ENCODE measurements at regions not wholly inside any gene's neighbourhood (a gene's known extent, or its start where the extent isn't known, plus 50 kb on each side); places are given as distances from the start of the nearest gene placed in this dataset.

DNA sequence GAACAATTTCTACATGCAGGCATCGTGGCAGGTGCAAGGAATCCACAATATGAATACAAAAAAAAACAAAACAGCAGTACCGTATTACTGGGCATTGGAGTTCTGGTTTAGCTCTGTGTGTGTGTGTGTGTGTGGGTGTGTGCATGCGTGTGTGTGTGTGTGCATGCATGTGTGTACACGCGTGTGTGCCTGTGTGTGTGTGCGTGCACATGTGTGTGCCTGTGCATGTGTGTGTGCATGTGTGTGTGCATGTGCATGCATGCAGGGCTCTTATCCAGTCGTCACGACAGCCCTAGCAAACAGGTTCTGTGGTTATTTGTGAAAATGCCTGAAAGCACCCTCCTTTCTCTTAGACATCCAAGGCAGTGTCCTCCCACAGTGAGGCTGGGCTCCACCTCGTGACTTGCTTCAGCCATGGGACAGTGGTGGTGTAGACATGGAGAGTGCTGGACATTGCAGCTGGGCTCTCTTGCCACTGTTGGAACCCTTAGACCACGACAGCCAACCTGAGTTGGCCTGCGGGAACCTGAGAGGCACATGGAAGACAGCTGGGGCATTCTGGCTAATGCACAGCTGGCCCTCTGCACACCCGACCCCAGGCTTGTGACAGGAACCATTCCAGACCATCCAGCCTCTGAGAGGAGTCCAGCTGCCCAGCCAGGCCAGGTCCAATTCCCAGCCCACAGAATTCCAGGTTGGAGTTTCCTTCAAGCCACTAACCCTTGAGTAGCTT is 173.4 kb upstream of the SHH start:
- WGBS, result 81% methylated on average over 12 of the region's 12 CpGs
- ATAC-seq, result no peak
- DNase-seq, result no peak
- Histone ChIP-seq H3K4me1 (ENCODE audit: control insufficient read depth, insufficient read depth, low read length) (no peaks in the 10 kb centered on the region), H3K27ac (ENCODE audit: low read length) (no peak overlapping the region), H3K4me3 (ENCODE audit: low read length) (no peak overlapping the region), H3K9me3 (ENCODE audit: control insufficient read depth, low read length) (no peaks in the 10 kb centered on the region), H3K27me3 (ENCODE audit: control insufficient read depth, insufficient read depth) (no peaks in the 10 kb centered on the region)
- intact Hi-C loops (cut with DNase I), result no loop called here

DNA sequence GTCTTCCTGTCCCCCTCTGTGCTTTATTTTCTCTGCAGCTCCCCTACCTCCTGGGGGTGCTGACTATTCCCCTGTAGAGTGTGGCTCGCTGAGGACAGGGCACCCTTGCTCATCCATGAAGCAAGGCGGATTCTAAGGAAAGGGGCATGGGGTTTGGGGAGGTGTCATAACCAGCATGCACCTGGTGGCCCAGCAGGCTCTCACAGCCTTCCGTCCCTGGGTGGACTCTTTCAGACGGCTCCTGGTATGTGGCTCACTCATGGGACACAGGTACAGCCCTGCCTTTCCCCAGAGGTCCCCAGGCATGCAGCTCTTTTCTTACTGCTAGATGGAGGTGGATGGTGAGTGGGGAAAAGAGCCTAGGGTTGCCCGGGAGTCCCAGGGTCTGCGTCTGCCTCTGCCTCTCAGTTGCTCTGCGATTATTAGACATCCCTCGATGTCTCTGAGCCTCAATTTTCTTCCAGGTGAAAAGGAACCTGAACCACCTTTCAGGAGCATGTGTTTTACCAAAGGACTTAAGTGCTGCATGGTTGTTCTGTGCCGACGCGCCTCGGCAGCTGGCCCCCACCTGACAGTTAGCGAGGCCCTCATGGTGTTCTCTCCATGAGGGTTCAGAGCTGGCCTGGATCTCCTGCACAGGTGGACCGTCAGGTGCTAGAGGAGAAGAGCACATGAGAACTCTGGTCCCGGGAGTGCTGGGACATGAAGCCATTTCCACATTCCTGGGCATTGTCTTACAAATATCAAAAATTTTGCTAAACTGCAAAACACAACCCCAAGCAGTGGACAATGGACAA is 172.5 kb upstream of the SHH start:
- no peak for ATAC-seq
- H3K27me3 ChIP-seq (ENCODE audit: control insufficient read depth, insufficient read depth), result no peaks in the 10 kb centered on the region
- 83% methylated on average over 15 of the region's 15 CpGs for WGBS

DNA sequence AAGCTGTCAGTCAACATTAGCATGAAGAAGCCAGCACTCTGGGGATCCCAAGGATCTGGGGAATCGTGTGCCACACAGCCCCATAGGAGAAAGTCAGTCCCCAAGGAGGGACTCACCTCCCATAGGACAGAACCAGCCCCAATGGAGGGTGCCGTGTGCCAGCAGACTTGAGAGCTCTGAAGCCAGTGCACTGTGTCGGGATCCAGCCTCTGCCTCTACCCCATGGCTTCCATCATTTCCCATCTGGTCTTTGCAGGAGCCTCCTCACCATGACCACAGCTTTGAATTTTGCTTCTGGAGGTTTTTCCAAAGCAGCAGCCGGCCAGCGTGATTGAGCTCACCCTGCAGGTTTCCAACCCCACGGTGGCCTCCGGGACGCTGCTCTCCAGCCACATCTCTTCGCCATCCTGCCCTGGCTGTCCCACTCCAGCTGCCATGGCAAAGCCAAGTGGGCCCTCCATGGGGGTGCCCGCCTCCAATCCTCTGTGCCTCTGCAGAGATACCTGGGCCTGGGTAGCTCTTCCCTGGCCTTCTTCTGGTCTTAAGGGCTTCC is 171.8 kb upstream of the SHH start:
- DNase-seq, result no peak
- no peaks in the 10 kb centered on the region for H3K9me3 ChIP-seq (ENCODE audit: control insufficient read depth, low read length)
- H3K27ac ChIP-seq (ENCODE audit: low read length), result no peak overlapping the region
- WGBS, result 83% methylated on average over 10 of the region's 10 CpGs
- H3K4me1 ChIP-seq (ENCODE audit: control insufficient read depth, insufficient read depth, low read length), result no peaks in the 10 kb centered on the region
- no peaks in the 10 kb centered on the region for H3K27me3 ChIP-seq (ENCODE audit: control insufficient read depth, insufficient read depth)
- no peak for ATAC-seq
- no peak overlapping the region for H3K4me3 ChIP-seq (ENCODE audit: low read length)
- intact Hi-C loops (cut with DNase I), result no loop called here

More for the DNA sequence above, 172.5 kb upstream of the SHH start:
- intact Hi-C loops (cut with DNase I), result no loop called here
- DNase-seq, result no peak
- Histone ChIP-seq H3K4me1 (ENCODE audit: control insufficient read depth, insufficient read depth, low read length) (no peaks in the 10 kb centered on the region), H3K4me3 (ENCODE audit: low read length) (no peak overlapping the region), H3K9me3 (ENCODE audit: control insufficient read depth, low read length) (no peaks in the 10 kb centered on the region), H3K27ac (ENCODE audit: low read length) (no peak overlapping the region)

DNA sequence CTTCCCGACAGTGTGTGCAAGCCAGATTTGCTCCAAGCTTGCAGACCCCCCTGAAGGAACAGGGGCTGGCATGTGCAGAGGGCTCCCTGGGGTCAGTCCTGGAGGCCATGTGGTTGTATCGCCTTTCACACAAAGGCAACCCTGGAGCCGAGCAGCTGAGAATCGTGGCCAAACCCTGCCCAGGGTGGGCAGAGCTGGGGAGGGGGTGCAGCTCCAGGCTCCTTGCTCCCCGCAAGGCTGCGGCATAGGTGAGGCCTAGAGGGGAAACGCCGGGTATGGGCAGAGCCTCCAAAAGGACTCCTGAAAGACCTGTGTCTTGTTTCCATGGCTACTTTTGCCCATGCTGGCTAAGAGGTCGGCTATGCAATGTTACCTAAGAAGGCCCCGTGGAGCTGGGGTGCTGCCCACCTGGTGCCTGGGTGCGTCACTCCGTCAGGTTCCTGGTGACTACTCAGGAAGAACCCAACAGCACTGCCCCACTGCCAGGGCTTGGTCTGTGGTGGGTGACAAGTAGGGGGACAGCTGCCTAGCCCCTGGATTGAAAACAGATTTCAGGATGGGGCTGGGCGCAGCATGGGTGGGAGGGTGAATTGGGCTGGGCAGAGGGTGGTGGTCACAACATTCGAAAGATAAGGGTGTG is 171.0 kb upstream of the SHH start:
- no peak overlapping the region for H3K4me3 ChIP-seq (ENCODE audit: low read length)
- no peaks in the 10 kb centered on the region for H3K9me3 ChIP-seq (ENCODE audit: control insufficient read depth, low read length)
- no peak for ATAC-seq
- intact Hi-C loops (cut with DNase I), result no loop called here
- DNase-seq, result no peak
- H3K4me1 ChIP-seq (ENCODE audit: control insufficient read depth, insufficient read depth, low read length), result no peaks in the 10 kb centered on the region
- 78% methylated on average over 14 of the region's 14 CpGs for WGBS
- no peak overlapping the region for H3K27ac ChIP-seq (ENCODE audit: low read length)
- no peaks in the 10 kb centered on the region for H3K27me3 ChIP-seq (ENCODE audit: control insufficient read depth, insufficient read depth)

DNA sequence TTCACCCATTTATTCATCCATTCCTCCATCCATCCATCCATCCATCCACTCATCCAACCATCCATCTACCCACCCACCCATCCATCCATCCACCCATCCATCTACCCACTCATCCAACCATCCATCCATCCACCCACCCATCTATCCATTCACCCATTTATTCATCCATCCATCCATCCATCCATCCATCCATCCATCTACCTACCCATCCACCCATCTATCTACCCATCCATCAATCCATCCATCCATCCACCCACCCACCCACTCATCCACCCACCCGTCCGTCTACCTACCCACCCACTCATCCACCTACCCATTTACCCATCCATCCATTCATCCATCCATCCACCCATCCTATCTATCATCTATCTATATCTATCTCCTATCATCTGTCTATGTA is 169.4 kb upstream of the SHH start:
- H3K9me3 ChIP-seq (ENCODE audit: control insufficient read depth, low read length), result no peaks in the 10 kb centered on the region
- intact Hi-C loops (cut with DNase I), result no loop called here
- no peaks in the 10 kb centered on the region for H3K27me3 ChIP-seq (ENCODE audit: control insufficient read depth, insufficient read depth)
- ATAC-seq, result no peak
- WGBS, result 82% methylated on average over 2 of the region's 2 CpGs
- no peak overlapping the region for H3K4me3 ChIP-seq (ENCODE audit: low read length)
- no peak for DNase-seq
- H3K27ac ChIP-seq (ENCODE audit: low read length), result no peak overlapping the region
- H3K4me1 ChIP-seq (ENCODE audit: control insufficient read depth, insufficient read depth, low read length), result no peaks in the 10 kb centered on the region

DNA sequence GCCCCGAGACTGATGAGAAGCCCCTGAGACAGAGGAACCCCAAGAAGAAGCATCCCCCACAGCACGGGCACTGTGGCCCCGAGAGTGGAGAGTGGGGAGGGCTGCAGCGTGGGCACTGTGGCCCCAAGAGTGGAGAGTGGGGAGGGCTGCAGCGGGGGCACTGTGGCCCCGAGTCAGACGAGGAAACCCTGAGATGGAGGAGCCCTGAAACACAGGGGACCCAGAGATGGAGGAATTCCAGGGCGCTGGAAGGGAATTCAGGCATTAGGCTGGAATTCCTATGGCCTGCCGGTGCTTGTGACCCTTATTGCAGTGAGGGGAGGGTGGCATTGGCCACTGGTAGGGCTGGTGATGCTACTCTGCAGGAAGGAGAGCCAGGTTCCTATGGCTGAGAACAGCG is 168.6 kb upstream of the SHH start:
- 81% methylated on average over 10 of the region's 10 CpGs for WGBS
- no peak overlapping the region for H3K4me3 ChIP-seq (ENCODE audit: low read length)
- DNase-seq, result no peak
- no peaks in the 10 kb centered on the region for H3K9me3 ChIP-seq (ENCODE audit: control insufficient read depth, low read length)
- intact Hi-C loops (cut with DNase I), result no loop called here
- no peak for ATAC-seq
- H3K27ac ChIP-seq (ENCODE audit: low read length), result no peak overlapping the region
- no peaks in the 10 kb centered on the region for H3K27me3 ChIP-seq (ENCODE audit: control insufficient read depth, insufficient read depth)
- no peaks in the 10 kb centered on the region for H3K4me1 ChIP-seq (ENCODE audit: control insufficient read depth, insufficient read depth, low read length)

DNA sequence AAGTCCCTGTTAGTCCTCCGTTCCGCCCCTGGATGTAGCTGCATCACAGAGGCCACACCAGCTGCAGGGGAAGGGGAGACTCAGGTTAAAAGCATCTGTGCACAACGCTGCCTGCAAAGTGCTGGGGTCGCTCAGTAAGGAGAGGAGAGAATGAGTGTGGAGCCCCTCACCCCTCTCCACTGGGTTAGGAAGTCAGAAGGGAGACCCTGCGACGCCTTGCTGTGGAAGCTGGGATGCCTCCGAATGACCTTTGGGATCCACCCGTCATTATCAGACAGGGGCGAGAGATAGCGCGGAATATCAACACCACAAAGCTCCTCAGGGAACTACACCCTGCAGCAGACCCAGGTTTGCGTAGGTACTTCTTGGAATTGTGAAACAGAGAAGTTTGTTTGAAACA is 167.7 kb upstream of the SHH start:
- Histone ChIP-seq H3K4me3 (ENCODE audit: low read length) (no peak overlapping the region), H3K9me3 (ENCODE audit: control insufficient read depth, low read length) (no peaks in the 10 kb centered on the region), H3K4me1 (ENCODE audit: control insufficient read depth, insufficient read depth, low read length) (no peaks in the 10 kb centered on the region), H3K27ac (ENCODE audit: low read length) (no peak overlapping the region), H3K27me3 (ENCODE audit: control insufficient read depth, insufficient read depth) (no peaks in the 10 kb centered on the region)
- ATAC-seq (no peak), DNase-seq (no peak)
- 69% methylated on average over 12 of the region's 12 CpGs for WGBS
- intact Hi-C loops (cut with DNase I), result no loop called here

DNA sequence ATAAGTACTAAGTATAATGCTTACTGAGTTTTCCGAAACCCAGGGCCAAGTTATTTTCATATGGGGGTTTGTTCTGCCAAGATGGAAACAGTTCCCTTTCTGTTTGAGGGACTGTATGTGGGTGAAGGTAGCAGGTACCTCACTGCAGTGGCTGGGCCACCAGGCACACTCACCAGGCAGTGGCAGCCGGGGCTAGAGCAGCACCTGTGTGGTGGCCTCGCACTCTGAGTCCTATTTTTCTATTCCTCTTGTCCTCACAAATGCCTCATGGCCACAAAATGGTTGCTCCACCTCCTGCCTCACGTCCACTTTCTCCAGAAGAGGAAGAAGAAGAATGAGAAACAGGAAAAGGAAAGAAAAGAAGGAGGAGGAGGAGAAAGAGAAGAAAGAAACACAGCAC is 167.3 kb upstream of the SHH start:
- 61% methylated on average over 4 of the region's 4 CpGs for WGBS
- Histone ChIP-seq H3K9me3 (ENCODE audit: control insufficient read depth, low read length) (no peaks in the 10 kb centered on the region), H3K27ac (ENCODE audit: low read length) (no peak overlapping the region), H3K4me1 (ENCODE audit: control insufficient read depth, insufficient read depth, low read length) (no peaks in the 10 kb centered on the region), H3K4me3 (ENCODE audit: low read length) (no peak overlapping the region), H3K27me3 (ENCODE audit: control insufficient read depth, insufficient read depth) (no peaks in the 10 kb centered on the region)
- DNase-seq (no peak), ATAC-seq (no peak)
- intact Hi-C loops (cut with DNase I), result no loop called here

DNA sequence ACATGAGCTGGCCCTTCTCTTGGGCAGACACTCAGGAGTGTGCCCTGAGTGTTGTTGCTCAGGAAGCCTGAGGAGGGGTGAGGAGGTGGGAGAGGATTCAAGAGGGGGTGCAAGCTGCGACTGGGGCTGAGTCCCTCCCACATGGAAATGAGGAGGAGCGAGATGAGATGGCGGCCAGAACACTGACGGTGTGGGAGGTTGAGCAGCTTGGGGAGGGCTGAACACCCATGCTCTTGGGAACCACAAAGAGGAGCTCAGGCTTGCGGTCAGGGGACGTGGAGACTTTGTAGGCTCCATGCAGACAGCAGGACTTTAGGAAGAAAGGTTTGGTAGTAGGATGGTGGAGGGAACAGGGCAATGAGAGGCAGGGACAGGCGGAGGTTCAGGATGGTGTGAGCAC is 163.2 kb upstream of the SHH start:
- no peaks in the 10 kb centered on the region for H3K27me3 ChIP-seq (ENCODE audit: control insufficient read depth, insufficient read depth)
- no peak overlapping the region for H3K27ac ChIP-seq (ENCODE audit: low read length)
- no peaks in the 10 kb centered on the region for H3K9me3 ChIP-seq (ENCODE audit: control insufficient read depth, low read length)
- ATAC-seq (no peak), DNase-seq (no peak)
- 65% methylated on average over 7 of the region's 7 CpGs for WGBS
- intact Hi-C loops (cut with DNase I), result no loop called here
- H3K4me1 ChIP-seq (ENCODE audit: control insufficient read depth, insufficient read depth, low read length), result no peaks in the 10 kb centered on the region
- no peak overlapping the region for H3K4me3 ChIP-seq (ENCODE audit: low read length)

DNA sequence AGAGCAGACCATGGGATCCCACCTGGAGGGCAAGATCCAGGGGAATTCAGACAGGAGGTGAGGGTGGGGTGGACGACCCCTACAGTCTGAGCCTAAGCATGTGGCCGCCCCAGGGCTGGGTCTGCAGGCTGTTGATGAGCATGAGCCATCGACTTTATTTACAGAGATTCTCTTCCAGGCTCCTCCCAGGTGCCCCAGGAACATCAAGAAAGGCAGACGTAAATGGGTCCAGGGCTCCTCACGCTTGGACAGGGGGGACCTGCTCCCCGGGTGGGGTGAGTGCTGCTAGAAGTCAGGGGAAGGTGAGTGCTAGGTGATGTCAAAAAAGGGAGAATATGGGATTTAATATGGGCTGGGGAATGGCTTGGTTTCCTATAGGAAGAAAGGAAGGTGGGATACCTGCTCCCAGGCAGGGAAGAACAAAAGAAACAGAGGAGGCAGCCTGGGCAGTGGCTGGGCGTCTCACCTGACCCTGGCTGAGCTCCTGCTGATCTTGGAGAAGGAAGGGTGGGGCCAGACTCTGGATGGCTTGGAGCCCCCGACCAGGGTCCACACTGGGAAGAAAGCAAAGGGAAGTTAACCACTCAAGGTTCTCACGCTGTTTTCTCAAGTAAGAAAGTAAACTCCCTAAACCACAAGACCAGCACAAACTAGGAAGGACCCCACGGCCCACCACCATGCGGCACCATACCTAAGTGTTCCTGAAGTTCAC is 162.1 kb upstream of the SHH start:
- no peaks in the 10 kb centered on the region for H3K27me3 ChIP-seq (ENCODE audit: control insufficient read depth, insufficient read depth)
- ATAC-seq, result no peak
- intact Hi-C loops (cut with DNase I), result no loop called here

More for the DNA sequence above, 162.1 kb upstream of the SHH start:
- no peaks in the 10 kb centered on the region for H3K4me1 ChIP-seq (ENCODE audit: control insufficient read depth, insufficient read depth, low read length)
- 60% methylated on average over 11 of the region's 11 CpGs for WGBS
- H3K4me3 ChIP-seq (ENCODE audit: low read length), result no peak overlapping the region
- no peaks in the 10 kb centered on the region for H3K9me3 ChIP-seq (ENCODE audit: control insufficient read depth, low read length)
- no peak overlapping the region for H3K27ac ChIP-seq (ENCODE audit: low read length)
- no peak for DNase-seq
